H9 (cell line): ENCODE measurements at regions not wholly inside any gene's neighbourhood (a gene's known extent, or its start where the extent isn't known, plus 50 kb on each side); places are given as distances from the start of the nearest gene placed in this dataset.

Experiments used
- DNase-seq: peaks from one replicate; pipeline ENCODE4 v3.0.0-alpha.2; 2017
- H2AFZ ChIP-seq: one replicate; pipeline ENCODE4 v1.6.1; 2013; ENCODE audit warnings: mild to moderate bottlenecking, low read length, control low read depth, moderate library complexity
- H2AK5ac ChIP-seq: 2 replicates; pipeline ENCODE4 v1.6.1; 2013; ENCODE audit warnings: low read length, control low read depth, mixed read lengths; ENCODE audit not compliant: insufficient read length
- H2BK120ac ChIP-seq: one replicate; pipeline ENCODE4 v1.6.1; 2013; ENCODE audit warnings: low read depth, mild to moderate bottlenecking, low read length, control low read depth, inconsistent platforms; ENCODE audit not compliant: poor library complexity, severe bottlenecking
- H2BK12ac ChIP-seq: 2 replicates; pipeline ENCODE4 v1.6.1; 2013; ENCODE audit warnings: low read length, control low read depth, mixed read lengths, low read depth; ENCODE audit not compliant: insufficient read length
- H2BK15ac ChIP-seq: 2 replicates; pipeline ENCODE4 v1.6.1; 2013; ENCODE audit warnings: low read depth, low read length, control low read depth
- H2BK20ac ChIP-seq: one replicate; pipeline ENCODE4 v1.6.1; 2013; ENCODE audit warnings: low read depth, mild to moderate bottlenecking, low read length, control low read depth, inconsistent platforms; ENCODE audit not compliant: poor library complexity, severe bottlenecking
- H2BK5ac ChIP-seq: 2 replicates; pipeline ENCODE4 v1.6.1; 2013; ENCODE audit warnings: low read length, control low read depth, mixed read lengths; ENCODE audit not compliant: insufficient read length
- H3K14ac ChIP-seq: 2 replicates; pipeline ENCODE4 v1.6.1; 2013; ENCODE audit warnings: low read length, control low read depth; ENCODE audit not compliant: insufficient read depth
- H3K18ac ChIP-seq: 2 replicates; pipeline ENCODE4 v1.6.1; 2013; ENCODE audit warnings: low read depth, mild to moderate bottlenecking, mixed read lengths, low read length, control low read depth; ENCODE audit not compliant: insufficient read length
- H3K23ac ChIP-seq: 2 replicates; pipeline ENCODE4 v1.6.1; 2013; ENCODE audit warnings: low read length, control low read depth, mixed read lengths, low read depth; ENCODE audit not compliant: insufficient read length
- H3K23me2 ChIP-seq: 2 replicates; pipeline ENCODE4 v1.6.1; 2013; ENCODE audit warnings: low read depth, mild to moderate bottlenecking, mixed read lengths, low read length, control low read depth; ENCODE audit not compliant: insufficient read length, poor library complexity, severe bottlenecking
- H3K27ac ChIP-seq: 2 replicates; pipeline ENCODE4 v1.5.1; 2013; ENCODE audit warnings: low read length, control low read depth, mixed read lengths, low read depth; ENCODE audit not compliant: insufficient read length
- H3K27me3 ChIP-seq: 2 replicates; pipeline ENCODE4 v1.6.1; 2013; ENCODE audit warnings: low read length, control low read depth, inconsistent platforms; ENCODE audit not compliant: insufficient read depth
- H3K4ac ChIP-seq: 2 replicates; pipeline ENCODE4 v1.6.1; 2013; ENCODE audit warnings: low read depth, mild to moderate bottlenecking, control low read depth, inconsistent platforms, low read length, moderate library complexity
- H3K4me1 ChIP-seq: 2 replicates; pipeline ENCODE4 v1.6.1; 2013; ENCODE audit warnings: low read length, control low read depth, inconsistent platforms; ENCODE audit not compliant: insufficient read depth
- H3K4me2 ChIP-seq: 2 replicates; pipeline ENCODE4 v1.6.1; 2013; ENCODE audit warnings: low read length, control low read depth, mixed read lengths; ENCODE audit not compliant: insufficient read length, insufficient read depth
- H3K56ac ChIP-seq: 2 replicates; pipeline ENCODE4 v1.6.1; 2013; ENCODE audit warnings: low read depth, mild to moderate bottlenecking, mixed read lengths, low read length, control low read depth; ENCODE audit not compliant: insufficient read length
- H3K79me1 ChIP-seq: 2 replicates; pipeline ENCODE4 v1.6.1; 2013; ENCODE audit warnings: low read depth, mild to moderate bottlenecking, moderate library complexity, low read length, control low read depth, inconsistent platforms; ENCODE audit not compliant: insufficient read depth, poor library complexity, severe bottlenecking
- H3K79me2 ChIP-seq: 2 replicates; pipeline ENCODE4 v1.6.1; 2013; ENCODE audit warnings: low read length, control low read depth, inconsistent platforms; ENCODE audit not compliant: insufficient read depth
- H3K9ac ChIP-seq: 2 replicates; pipeline ENCODE4 v1.6.1; 2013; ENCODE audit warnings: low read length, control low read depth, mixed read lengths; ENCODE audit not compliant: insufficient read length; ENCODE audit errors: extremely low read depth
- H3K9me3 ChIP-seq: one replicate; pipeline ENCODE4 v1.6.1; 2013; ENCODE audit warnings: low read depth, low read length, inconsistent platforms; ENCODE audit not compliant: control insufficient read depth
- H3T11ph ChIP-seq: one replicate; pipeline ENCODE4 v1.6.1; 2013; ENCODE audit warnings: mild to moderate bottlenecking, low read length, control low read depth, inconsistent platforms
- H4K20me1 ChIP-seq: one replicate; pipeline ENCODE4 v1.6.1; 2013; ENCODE audit not compliant: control insufficient read depth, insufficient read length, insufficient read depth
- H4K5ac ChIP-seq: 2 replicates; pipeline ENCODE4 v1.6.1; 2013; ENCODE audit warnings: low read depth, mild to moderate bottlenecking, mixed read lengths, low read length, control low read depth; ENCODE audit not compliant: insufficient read length
- H4K8ac ChIP-seq: replicated peaks from 2 replicates; pipeline ENCODE4 v1.6.1; 2013; ENCODE audit warnings: low read length, control low read depth, mixed read lengths, low read depth; ENCODE audit not compliant: insufficient read length
- H4K91ac ChIP-seq: 2 replicates; pipeline ENCODE4 v1.6.1; 2013; ENCODE audit warnings: low read depth, mild to moderate bottlenecking, moderate library complexity, mixed read lengths, low read length, control low read depth; ENCODE audit not compliant: insufficient read length
- H3K27ac Mint-ChIP-seq, 3 experiments: 2 replicates in 2 of 3; 3 replicates in 1 of 3; pipeline ENCODE4 v1.8.0; 2020 to 2021; ENCODE audit warnings: mixed read lengths in 3 of 3, mild to moderate bottlenecking in 1 of 3, moderate library complexity in 1 of 3
- H3K27me3 Mint-ChIP-seq: 2 replicates; pipeline ENCODE4 v1.8.0; 2021; ENCODE audit warnings: low read depth, mild to moderate bottlenecking, moderate library complexity, mixed read lengths
- H3K36me3 Mint-ChIP-seq, 3 experiments: 2 replicates in 2 of 3; 3 replicates in 1 of 3; pipeline ENCODE4 v1.8.0; 2020 to 2021; ENCODE audit warnings: low read depth in 3 of 3, mixed read lengths in 3 of 3; ENCODE audit not compliant: insufficient read depth in 1 of 3
- H3K4me1 Mint-ChIP-seq, 2 experiments: 2 replicates each; pipeline ENCODE4 v1.8.0; 2020; ENCODE audit warnings: mixed read lengths in 2 of 2
- H3K4me3 Mint-ChIP-seq, 2 experiments: 2 replicates in 1 of 2; 3 replicates in 1 of 2; pipeline ENCODE4 v1.8.0; 2020 to 2021; ENCODE audit warnings: mild to moderate bottlenecking in 2 of 2, mixed read lengths in 2 of 2, moderate library complexity in 1 of 2
- H3K9me3 Mint-ChIP-seq, 2 experiments: 2 replicates in 1 of 2; 3 replicates in 1 of 2; pipeline ENCODE4 v1.8.0; 2020; ENCODE audit warnings: mild to moderate bottlenecking in 2 of 2, mixed read lengths in 2 of 2, moderate library complexity in 1 of 2
- CTCF ChIP-seq: fragments of 200-600 bp; sonication (generic); conservative IDR thresholded peaks from 3 replicates; pipeline ENCODE4 v1.8.0; 2021; ENCODE audit warnings: antibody characterized with exemption, mild to moderate bottlenecking
- WGBS: extraction: QIAGEN DNeasy Blood & Tissue Kit; methylation state at CpG from one replicate; pipeline ENCODE4 v1.1.7; 2013; ENCODE audit warnings: missing lambda C conversion rate, low lambda C conversion rate, mixed read lengths; ENCODE audit not compliant: insufficient read length; ENCODE audit errors: extremely low coverage; 5-methylcytosine and 5-hydroxymethylcytosine counted together

DNA sequence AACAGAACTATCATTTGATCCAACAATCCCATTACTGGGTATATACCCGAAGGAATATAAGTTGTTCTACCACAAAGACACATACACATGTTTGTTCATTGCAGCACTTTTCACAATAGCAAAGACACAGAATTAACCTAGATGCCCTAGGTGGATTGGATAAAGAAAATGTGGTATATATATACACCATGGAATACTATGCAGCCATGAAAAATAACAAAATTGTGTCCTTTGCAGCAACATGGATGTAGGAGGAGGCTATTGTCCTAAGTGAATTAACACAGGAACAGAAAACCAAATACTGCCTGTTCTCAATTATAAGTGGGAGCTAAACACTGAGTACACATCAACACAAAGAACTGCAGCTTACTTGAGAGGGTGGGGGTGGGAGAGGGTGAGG, 142.5 kb downstream of the IL20RB start:
- Histone ChIP-seq H3T11ph (no peak overlapping the region), H2BK15ac (no peak overlapping the region), H4K8ac (no peak overlapping the region), H4K5ac (no peak overlapping the region), H3K4me1 (peaks cover 3% of the 10 kb centered on the region; the same call in 1 of the 2 replicates), H3K56ac (no peak overlapping the region), H2BK12ac (no peak overlapping the region), H3K9ac (no peak overlapping the region), H2BK120ac (no peak overlapping the region), H2BK5ac (no peak overlapping the region), H3K79me1 (no peaks in the 10 kb centered on the region), H3K4ac (no peak overlapping the region), H2BK20ac (no peak overlapping the region), H3K14ac (no peak overlapping the region), H3K79me2 (no peaks in the 10 kb centered on the region), H4K20me1 (no peaks in the 10 kb centered on the region), H2AK5ac (no peak overlapping the region), H2AFZ (no peak overlapping the region), H3K27ac (no peak overlapping the region), H3K23ac (no peak overlapping the region), H3K18ac (no peak overlapping the region), H3K9me3 (no peaks in the 10 kb centered on the region), H3K23me2 (no peaks in the 10 kb centered on the region), H3K4me2 (no peak overlapping the region), H4K91ac (no peak overlapping the region), H3K27me3 (no peaks in the 10 kb centered on the region)
- peaks cover 20 to 22% of the 10 kb centered on the region in 2 experiments for H3K4me1 Mint-ChIP-seq
- no peak overlapping the region for H3K27ac Mint-ChIP-seq
- no peak for DNase-seq
- no peak for TF ChIP-seq CTCF
- no peaks in the 10 kb centered on the region for H3K27me3 Mint-ChIP-seq
- no peak overlapping the region for H3K4me3 Mint-ChIP-seq
- no CpG with 5 or more reads among the region's 1 CpG for WGBS
- H3K9me3 Mint-ChIP-seq = peaks cover 0 to 7% of the 10 kb centered on the region in 2 experiments; a peak in 1 of 5 replicates
- peaks cover 0 to 5% (median 0%) of the 10 kb centered on the region in 3 experiments; a peak in 2 of 7 replicates for H3K36me3 Mint-ChIP-seq
